ENCODE measurements at regions not wholly inside any gene's neighbourhood (a gene's known extent, or its start where the extent isn't known, plus 50 kb on each side); places are given as distances from the start of the nearest gene placed in this dataset.

DNA sequence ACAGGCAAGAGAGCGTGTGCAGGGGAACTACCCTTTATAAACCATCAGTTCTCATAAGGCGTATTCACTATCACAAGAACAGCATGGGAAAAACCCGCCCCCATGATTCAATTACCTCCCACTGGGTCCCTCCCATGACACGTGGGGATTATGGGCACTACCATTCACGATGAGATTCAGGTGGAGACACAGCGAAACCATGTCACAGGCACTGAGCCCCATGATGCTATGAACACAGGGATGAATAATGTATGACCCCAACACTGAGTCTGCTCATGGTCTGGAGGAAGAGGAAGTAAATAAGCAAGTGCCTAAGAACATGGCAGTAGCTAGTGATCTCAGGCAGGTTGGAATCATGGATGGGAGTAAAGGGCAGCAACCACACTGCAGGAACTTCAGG, 281.0 kb upstream of the ZNF462 start:
- no peak for TF ChIP-seq SP1 (IDR thresholded peaks at IDR 0.05; ENCODE audit: low read depth, low read length)
- TF ChIP-seq CTCF (IDR thresholded peaks at IDR 0.05; ENCODE audit: control extremely low read depth in 1 of 3, insufficient read depth in 1 of 3, low read depth in 1 of 3, low read length in 3 of 3) = no peak
- TF ChIP-seq CREB1 (IDR thresholded peaks at IDR 0.05) = no peak
- TF ChIP-seq CHD1 (IDR thresholded peaks at IDR 0.05; ENCODE audit: low read depth, low read length) = no peak
- no peak for TF ChIP-seq ZNF274 (IDR thresholded peaks at IDR 0.05; ENCODE audit: borderline replicate concordance, extremely low read depth, low read length)
- TF ChIP-seq, protein P1, sequence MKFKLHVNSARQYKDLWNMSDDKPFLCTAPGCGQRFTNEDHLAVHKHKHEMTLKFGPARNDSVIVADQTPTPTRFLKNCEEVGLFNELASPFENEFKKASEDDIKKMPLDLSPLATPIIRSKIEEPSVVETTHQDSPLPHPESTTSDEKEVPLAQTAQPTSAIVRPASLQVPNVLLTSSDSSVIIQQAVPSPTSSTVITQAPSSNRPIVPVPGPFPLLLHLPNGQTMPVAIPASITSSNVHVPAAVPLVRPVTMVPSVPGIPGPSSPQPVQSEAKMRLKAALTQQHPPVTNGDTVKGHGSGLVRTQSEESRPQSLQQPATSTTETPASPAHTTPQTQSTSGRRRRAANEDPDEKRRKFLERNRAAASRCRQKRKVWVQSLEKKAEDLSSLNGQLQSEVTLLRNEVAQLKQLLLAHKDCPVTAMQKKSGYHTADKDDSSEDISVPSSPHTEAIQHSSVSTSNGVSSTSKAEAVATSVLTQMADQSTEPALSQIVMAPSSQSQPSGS (IDR thresholded peaks at IDR 0.05; ENCODE audit: low read length) = no peak
- TF ChIP-seq SP2 (IDR thresholded peaks at IDR 0.05; ENCODE audit: low read length) = no peak
- TF ChIP-seq EP300 (IDR thresholded peaks at IDR 0.05; ENCODE audit: borderline replicate concordance in 1 of 2, low read depth in 2 of 2, low read length in 2 of 2) = no peak

All from H1 (cell line).